ENCODE measurements at regions not wholly inside any gene's neighbourhood (a gene's known extent, or its start where the extent isn't known, plus 50 kb on each side); places are given as distances from the start of the nearest gene placed in this dataset.

DNA sequence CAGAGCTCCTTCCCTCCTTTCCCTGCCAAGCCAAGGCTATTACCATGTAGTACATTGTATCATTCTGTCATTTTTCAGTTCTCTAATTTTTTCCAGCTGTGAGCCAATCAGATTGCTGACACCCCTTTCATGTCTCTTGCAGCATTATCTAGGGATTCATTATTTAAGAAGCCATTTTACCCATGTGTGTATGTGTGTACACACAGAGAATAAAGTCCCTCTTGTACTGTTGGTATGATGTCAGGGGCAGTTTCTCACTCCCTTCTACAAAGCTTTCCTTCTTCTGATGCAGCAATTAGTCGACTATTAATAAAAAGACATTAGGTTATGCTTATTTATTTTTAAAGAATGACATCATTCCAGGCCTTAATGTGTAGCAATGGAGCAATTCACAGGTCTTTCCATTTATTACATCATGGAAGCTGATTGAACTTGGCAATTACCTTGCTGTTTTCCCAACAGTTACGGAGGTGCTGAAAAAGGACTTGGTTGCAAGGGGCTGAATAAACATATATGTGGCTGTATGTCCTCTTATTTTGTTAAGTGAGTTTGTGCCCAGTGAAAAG lies 159.4 kb upstream of the HS3ST3A1 start:
- TF ChIP-seq CTCF (IDR thresholded peaks at IDR 0.05): no peak
- no peak for TF ChIP-seq POLR2A (IDR thresholded peaks at IDR 0.05)

Measured in thyroid gland (tissue), 4 donors.